GM20431 (cell line): ENCODE measurements at regions not wholly inside any gene's neighbourhood (a gene's known extent, or its start where the extent isn't known, plus 50 kb on each side); places are given as distances from the start of the nearest gene placed in this dataset.
"Not testable (repeated sequence)": the region's sequence is repeated elsewhere in the genome, so short reads cannot be mapped to it uniquely, and the experiment has no call there.

ENCODE experiments used
- in situ Hi-C: fragments of 300-500 bp; cut with MseI, MboI; formaldehyde crosslinking; loops from one replicate; pipeline ENCODE4 v1.15.0; 2020; ENCODE audit warnings: low sequenced_read_pairs; ENCODE audit not compliant: unreplicated experiment

- in situ Hi-C loops, result no loop called here
These were observed 89.3 kb upstream of the ST8SIA4 start for GRCh38 chr5:100992354-100992753.

GRCh38 chr5:100983601-100984000, 80.5 kb upstream of the ST8SIA4 start:
- in situ Hi-C loops, result not testable (repeated sequence)

GRCh38 chr5:100974082-100974481, 71.0 kb upstream of the ST8SIA4 start:
- in situ Hi-C loops, result no loop called here

- in situ Hi-C loops, result no loop called here
These were observed 67.7 kb upstream of the ST8SIA4 start for GRCh38 chr5:100970646-100971255.

GRCh38 chr5:100965291-100965690, 62.2 kb upstream of the ST8SIA4 start:
- in situ Hi-C loops, result no loop called here
